NCI-H524 treated with DMSO at 0.1 percent for 48 hours (cell line): ENCODE measurements at regions not wholly inside any gene's neighbourhood (a gene's known extent, or its start where the extent isn't known, plus 50 kb on each side); places are given as distances from the start of the nearest gene placed in this dataset.
"Not testable (repeated sequence)": the region's sequence is repeated elsewhere in the genome, so short reads cannot be mapped to it uniquely, and the experiment has no call there.

ENCODE experiments used
- DNase-seq: peaks from one replicate; lab custom pipeline; 2025; lab: John Stamatoyannopoulos, UW

- not testable (repeated sequence) for DNase-seq
These were observed 302.1 kb downstream of the PCDH11X start for GRCh38 chrX:92081250-92081649.

- not testable (repeated sequence) for DNase-seq
These were observed 311.6 kb downstream of the PCDH11X start for GRCh38 chrX:92090756-92091155.

GRCh38 chrX:92098136-92098535 lies 319.0 kb downstream of the PCDH11X start:
- DNase-seq, result not testable (repeated sequence)

- not testable (repeated sequence) for DNase-seq
These were observed 320.9 kb downstream of the PCDH11X start for GRCh38 chrX:92100095-92100494.

GRCh38 chrX:92105693-92106092 lies 326.5 kb downstream of the PCDH11X start:
- DNase-seq, result not testable (repeated sequence)

- DNase-seq, result not testable (repeated sequence)
These were observed 327.5 kb downstream of the PCDH11X start for GRCh38 chrX:92106671-92107070.

GRCh38 chrX:92110410-92110911 lies 331.3 kb downstream of the PCDH11X start:
- not testable (repeated sequence) for DNase-seq

GRCh38 chrX:92117701-92118100 lies 338.5 kb downstream of the PCDH11X start:
- not testable (repeated sequence) for DNase-seq

GRCh38 chrX:92163035-92163434 lies 383.9 kb downstream of the PCDH11X start:
- DNase-seq, result not testable (repeated sequence)

- DNase-seq, result no peak
These were observed 430.8 kb downstream of the PCDH11X start for GRCh38 chrX:92209936-92210335.

- DNase-seq, result peak; percentile 61
These were observed 434.6 kb downstream of the PCDH11X start for GRCh38 chrX:92213786-92214185.

GRCh38 chrX:92215011-92215410 lies 435.8 kb downstream of the PCDH11X start:
- DNase-seq, result not testable (repeated sequence)

GRCh38 chrX:92224406-92224805 lies 445.2 kb downstream of the PCDH11X start:
- DNase-seq, result no peak

- DNase-seq, result no peak
These were observed 451.5 kb downstream of the PCDH11X start for GRCh38 chrX:92230628-92231027.

GRCh38 chrX:92231391-92231790 lies 452.2 kb downstream of the PCDH11X start:
- DNase-seq, result no peak

- no peak for DNase-seq
These were observed 453.0 kb downstream of the PCDH11X start for GRCh38 chrX:92232182-92232581.

- DNase-seq, result no peak
These were observed 462.1 kb downstream of the PCDH11X start for GRCh38 chrX:92241249-92241648.

- no peak for DNase-seq
These were observed 467.9 kb downstream of the PCDH11X start for GRCh38 chrX:92247076-92247475.

GRCh38 chrX:92249125-92249524 lies 469.9 kb downstream of the PCDH11X start:
- no peak for DNase-seq

GRCh38 chrX:92260102-92260501 lies 480.9 kb downstream of the PCDH11X start:
- DNase-seq, result no peak

GRCh38 chrX:92270936-92271855 lies 492.0 kb downstream of the PCDH11X start:
- no peak for DNase-seq

- DNase-seq, result not testable (repeated sequence)
These were observed 499.4 kb downstream of the PCDH11X start for GRCh38 chrX:92278556-92278955.

GRCh38 chrX:92280347-92280746 lies 501.2 kb downstream of the PCDH11X start:
- DNase-seq, result not testable (repeated sequence)
